ENCODE measurements at regions not wholly inside any gene's neighbourhood (a gene's known extent, or its start where the extent isn't known, plus 50 kb on each side); places are given as distances from the start of the nearest gene placed in this dataset.

GRCh38 chr9:106727969-106728368 lies 135.0 kb upstream of the ZNF462 start (continued):
- TF ChIP-seq, protein P1, sequence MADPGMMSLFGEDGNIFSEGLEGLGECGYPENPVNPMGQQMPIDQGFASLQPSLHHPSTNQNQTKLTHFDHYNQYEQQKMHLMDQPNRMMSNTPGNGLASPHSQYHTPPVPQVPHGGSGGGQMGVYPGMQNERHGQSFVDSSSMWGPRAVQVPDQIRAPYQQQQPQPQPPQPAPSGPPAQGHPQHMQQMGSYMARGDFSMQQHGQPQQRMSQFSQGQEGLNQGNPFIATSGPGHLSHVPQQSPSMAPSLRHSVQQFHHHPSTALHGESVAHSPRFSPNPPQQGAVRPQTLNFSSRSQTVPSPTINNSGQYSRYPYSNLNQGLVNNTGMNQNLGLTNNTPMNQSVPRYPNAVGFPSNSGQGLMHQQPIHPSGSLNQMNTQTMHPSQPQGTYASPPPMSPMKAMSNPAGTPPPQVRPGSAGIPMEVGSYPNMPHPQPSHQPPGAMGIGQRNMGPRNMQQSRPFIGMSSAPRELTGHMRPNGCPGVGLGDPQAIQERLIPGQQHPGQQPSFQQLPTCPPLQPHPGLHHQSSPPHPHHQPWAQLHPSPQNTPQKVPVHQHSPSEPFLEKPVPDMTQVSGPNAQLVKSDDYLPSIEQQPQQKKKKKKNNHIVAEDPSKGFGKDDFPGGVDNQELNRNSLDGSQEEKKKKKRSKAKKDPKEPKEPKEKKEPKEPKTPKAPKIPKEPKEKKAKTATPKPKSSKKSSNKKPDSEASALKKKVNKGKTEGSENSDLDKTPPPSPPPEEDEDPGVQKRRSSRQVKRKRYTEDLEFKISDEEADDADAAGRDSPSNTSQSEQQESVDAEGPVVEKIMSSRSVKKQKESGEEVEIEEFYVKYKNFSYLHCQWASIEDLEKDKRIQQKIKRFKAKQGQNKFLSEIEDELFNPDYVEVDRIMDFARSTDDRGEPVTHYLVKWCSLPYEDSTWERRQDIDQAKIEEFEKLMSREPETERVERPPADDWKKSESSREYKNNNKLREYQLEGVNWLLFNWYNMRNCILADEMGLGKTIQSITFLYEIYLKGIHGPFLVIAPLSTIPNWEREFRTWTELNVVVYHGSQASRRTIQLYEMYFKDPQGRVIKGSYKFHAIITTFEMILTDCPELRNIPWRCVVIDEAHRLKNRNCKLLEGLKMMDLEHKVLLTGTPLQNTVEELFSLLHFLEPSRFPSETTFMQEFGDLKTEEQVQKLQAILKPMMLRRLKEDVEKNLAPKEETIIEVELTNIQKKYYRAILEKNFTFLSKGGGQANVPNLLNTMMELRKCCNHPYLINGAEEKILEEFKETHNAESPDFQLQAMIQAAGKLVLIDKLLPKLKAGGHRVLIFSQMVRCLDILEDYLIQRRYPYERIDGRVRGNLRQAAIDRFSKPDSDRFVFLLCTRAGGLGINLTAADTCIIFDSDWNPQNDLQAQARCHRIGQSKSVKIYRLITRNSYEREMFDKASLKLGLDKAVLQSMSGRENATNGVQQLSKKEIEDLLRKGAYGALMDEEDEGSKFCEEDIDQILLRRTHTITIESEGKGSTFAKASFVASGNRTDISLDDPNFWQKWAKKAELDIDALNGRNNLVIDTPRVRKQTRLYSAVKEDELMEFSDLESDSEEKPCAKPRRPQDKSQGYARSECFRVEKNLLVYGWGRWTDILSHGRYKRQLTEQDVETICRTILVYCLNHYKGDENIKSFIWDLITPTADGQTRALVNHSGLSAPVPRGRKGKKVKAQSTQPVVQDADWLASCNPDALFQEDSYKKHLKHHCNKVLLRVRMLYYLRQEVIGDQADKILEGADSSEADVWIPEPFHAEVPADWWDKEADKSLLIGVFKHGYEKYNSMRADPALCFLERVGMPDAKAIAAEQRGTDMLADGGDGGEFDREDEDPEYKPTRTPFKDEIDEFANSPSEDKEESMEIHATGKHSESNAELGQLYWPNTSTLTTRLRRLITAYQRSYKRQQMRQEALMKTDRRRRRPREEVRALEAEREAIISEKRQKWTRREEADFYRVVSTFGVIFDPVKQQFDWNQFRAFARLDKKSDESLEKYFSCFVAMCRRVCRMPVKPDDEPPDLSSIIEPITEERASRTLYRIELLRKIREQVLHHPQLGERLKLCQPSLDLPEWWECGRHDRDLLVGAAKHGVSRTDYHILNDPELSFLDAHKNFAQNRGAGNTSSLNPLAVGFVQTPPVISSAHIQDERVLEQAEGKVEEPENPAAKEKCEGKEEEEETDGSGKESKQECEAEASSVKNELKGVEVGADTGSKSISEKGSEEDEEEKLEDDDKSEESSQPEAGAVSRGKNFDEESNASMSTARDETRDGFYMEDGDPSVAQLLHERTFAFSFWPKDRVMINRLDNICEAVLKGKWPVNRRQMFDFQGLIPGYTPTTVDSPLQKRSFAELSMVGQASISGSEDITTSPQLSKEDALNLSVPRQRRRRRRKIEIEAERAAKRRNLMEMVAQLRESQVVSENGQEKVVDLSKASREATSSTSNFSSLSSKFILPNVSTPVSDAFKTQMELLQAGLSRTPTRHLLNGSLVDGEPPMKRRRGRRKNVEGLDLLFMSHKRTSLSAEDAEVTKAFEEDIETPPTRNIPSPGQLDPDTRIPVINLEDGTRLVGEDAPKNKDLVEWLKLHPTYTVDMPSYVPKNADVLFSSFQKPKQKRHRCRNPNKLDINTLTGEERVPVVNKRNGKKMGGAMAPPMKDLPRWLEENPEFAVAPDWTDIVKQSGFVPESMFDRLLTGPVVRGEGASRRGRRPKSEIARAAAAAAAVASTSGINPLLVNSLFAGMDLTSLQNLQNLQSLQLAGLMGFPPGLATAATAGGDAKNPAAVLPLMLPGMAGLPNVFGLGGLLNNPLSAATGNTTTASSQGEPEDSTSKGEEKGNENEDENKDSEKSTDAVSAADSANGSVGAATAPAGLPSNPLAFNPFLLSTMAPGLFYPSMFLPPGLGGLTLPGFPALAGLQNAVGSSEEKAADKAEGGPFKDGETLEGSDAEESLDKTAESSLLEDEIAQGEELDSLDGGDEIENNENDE (IDR thresholded peaks at IDR 0.05; ENCODE audit: insufficient replicate concordance, low read length), result no peak
- TF ChIP-seq CHD2 (IDR thresholded peaks at IDR 0.05; ENCODE audit: low read length) (no peak), E2F6 (IDR thresholded peaks at IDR 0.05) (no peak), BRCA1 (IDR thresholded peaks at IDR 0.05; ENCODE audit: low read depth, low read length) (no peak), BCL11A (IDR thresholded peaks at IDR 0.05; ENCODE audit: low read depth in 2 of 2, low read length in 2 of 2) (no peak), USF2 (IDR thresholded peaks at IDR 0.05; ENCODE audit: low read length) (no peak), TCF12 (IDR thresholded peaks at IDR 0.05; ENCODE audit: low read depth, low read length) (no peak), NANOG (IDR thresholded peaks at IDR 0.05; ENCODE audit: insufficient read depth, low read depth, low read length, poor library complexity, severe bottlenecking) (no peak), CREB1 (IDR thresholded peaks at IDR 0.05) (no peak)
- TF ChIP-seq, protein P2, sequence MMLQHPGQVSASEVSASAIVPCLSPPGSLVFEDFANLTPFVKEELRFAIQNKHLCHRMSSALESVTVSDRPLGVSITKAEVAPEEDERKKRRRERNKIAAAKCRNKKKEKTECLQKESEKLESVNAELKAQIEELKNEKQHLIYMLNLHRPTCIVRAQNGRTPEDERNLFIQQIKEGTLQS (IDR thresholded peaks at IDR 0.05; ENCODE audit: insufficient read depth, low read depth, low read length), result no peak

All from H1 (cell line).